Thyroid gland (tissue), 4 donors: ENCODE measurements at regions not wholly inside any gene's neighbourhood (a gene's known extent, or its start where the extent isn't known, plus 50 kb on each side); places are given as distances from the start of the nearest gene placed in this dataset.

Source experiments
- POLR2A ChIP-seq, 2 donors: fragments of 450-650 bp; IDR thresholded peaks; one replicate each; pipeline ENCODE4 v1.6.1; 2017; ENCODE audit warnings: antibody characterized with exemption in 2 of 2, mild to moderate bottlenecking in 2 of 2, moderate library complexity in 1 of 2
- TF ChIP-seq, protein P1 (sequence below), 6 experiments: fragments of 200-600 bp in 3 of 6; fragments of 450-650 bp in 3 of 6; sonication (generic) in 3 of 6; IDR thresholded peaks; one replicate each; pipeline ENCODE4 v1.5.1; 2016 to 2019; ENCODE audit warnings: antibody characterized with exemption in 6 of 6, mild to moderate bottlenecking in 2 of 6, inconsistent platforms in 1 of 6, moderate library complexity in 1 of 6

DNA sequence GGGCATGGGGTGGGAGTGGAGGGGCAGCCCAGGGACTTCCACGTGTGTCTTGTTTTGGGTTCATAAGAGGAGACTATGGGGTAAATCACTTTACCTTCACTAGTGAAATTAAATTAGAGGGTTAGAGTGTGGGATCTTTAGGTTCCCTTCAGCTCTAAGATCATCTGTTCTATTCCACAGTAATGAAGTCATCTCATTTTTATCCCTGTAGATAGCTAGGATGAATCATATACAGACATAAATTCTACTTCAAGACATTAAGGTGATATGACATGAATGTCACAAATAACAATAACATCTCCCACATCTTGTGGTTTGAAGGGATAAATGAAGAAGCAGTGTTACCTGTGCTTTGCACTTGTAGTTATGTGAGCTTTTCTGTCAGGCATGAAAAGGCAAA, 83.8 kb downstream of the ELOVL4 start:
- TF ChIP-seq, protein P1, sequence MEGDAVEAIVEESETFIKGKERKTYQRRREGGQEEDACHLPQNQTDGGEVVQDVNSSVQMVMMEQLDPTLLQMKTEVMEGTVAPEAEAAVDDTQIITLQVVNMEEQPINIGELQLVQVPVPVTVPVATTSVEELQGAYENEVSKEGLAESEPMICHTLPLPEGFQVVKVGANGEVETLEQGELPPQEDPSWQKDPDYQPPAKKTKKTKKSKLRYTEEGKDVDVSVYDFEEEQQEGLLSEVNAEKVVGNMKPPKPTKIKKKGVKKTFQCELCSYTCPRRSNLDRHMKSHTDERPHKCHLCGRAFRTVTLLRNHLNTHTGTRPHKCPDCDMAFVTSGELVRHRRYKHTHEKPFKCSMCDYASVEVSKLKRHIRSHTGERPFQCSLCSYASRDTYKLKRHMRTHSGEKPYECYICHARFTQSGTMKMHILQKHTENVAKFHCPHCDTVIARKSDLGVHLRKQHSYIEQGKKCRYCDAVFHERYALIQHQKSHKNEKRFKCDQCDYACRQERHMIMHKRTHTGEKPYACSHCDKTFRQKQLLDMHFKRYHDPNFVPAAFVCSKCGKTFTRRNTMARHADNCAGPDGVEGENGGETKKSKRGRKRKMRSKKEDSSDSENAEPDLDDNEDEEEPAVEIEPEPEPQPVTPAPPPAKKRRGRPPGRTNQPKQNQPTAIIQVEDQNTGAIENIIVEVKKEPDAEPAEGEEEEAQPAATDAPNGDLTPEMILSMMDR (IDR thresholded peaks at IDR 0.05), result no peak
- TF ChIP-seq POLR2A (IDR thresholded peaks at IDR 0.05), result no peak
